ENCODE measurements at regions not wholly inside any gene's neighbourhood (a gene's known extent, or its start where the extent isn't known, plus 50 kb on each side); places are given as distances from the start of the nearest gene placed in this dataset.

- TF ChIP-seq SCRT1 (tag by site-specific recombination; IDR thresholded peaks at IDR 0.05; ENCODE audit: borderline replicate concordance): no peak
- no peak for TF ChIP-seq ZNF350 (tag by site-specific recombination; IDR thresholded peaks at IDR 0.05)
- TF ChIP-seq, protein P1, sequence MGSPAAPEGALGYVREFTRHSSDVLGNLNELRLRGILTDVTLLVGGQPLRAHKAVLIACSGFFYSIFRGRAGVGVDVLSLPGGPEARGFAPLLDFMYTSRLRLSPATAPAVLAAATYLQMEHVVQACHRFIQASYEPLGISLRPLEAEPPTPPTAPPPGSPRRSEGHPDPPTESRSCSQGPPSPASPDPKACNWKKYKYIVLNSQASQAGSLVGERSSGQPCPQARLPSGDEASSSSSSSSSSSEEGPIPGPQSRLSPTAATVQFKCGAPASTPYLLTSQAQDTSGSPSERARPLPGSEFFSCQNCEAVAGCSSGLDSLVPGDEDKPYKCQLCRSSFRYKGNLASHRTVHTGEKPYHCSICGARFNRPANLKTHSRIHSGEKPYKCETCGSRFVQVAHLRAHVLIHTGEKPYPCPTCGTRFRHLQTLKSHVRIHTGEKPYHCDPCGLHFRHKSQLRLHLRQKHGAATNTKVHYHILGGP (tag by site-specific recombination; IDR thresholded peaks at IDR 0.05): no peak
- TF ChIP-seq ZNF692 (tag by site-specific recombination; IDR thresholded peaks at IDR 0.05): no peak
- TF ChIP-seq CTCF (tag by site-specific recombination; IDR thresholded peaks at IDR 0.05): no peak
- TF ChIP-seq ZNF37A (tag by site-specific recombination; IDR thresholded peaks at IDR 0.05): no peak
- TF ChIP-seq ZNF48 (tag by site-specific recombination; IDR thresholded peaks at IDR 0.05): no peak
- no peak for TF ChIP-seq YY1 (tag by site-specific recombination; IDR thresholded peaks at IDR 0.05)
- TF ChIP-seq ZNF23 (tag by site-specific recombination; IDR thresholded peaks at IDR 0.05; ENCODE audit: borderline replicate concordance): no peak
- no peak for TF ChIP-seq ZSCAN16 (tag by site-specific recombination; IDR thresholded peaks at IDR 0.05)
- no peak for TF ChIP-seq ZNF24 (tag by site-specific recombination; IDR thresholded peaks at IDR 0.05)
- no peak for TF ChIP-seq FEZF1 (tag by site-specific recombination; IDR thresholded peaks at IDR 0.05)
- TF ChIP-seq, protein P2, sequence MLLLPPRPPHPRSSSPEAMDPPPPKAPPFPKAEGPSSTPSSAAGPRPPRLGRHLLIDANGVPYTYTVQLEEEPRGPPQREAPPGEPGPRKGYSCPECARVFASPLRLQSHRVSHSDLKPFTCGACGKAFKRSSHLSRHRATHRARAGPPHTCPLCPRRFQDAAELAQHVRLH (tag by site-specific recombination; IDR thresholded peaks at IDR 0.05): no peak
These were observed 323.0 kb downstream of the HS3ST1 start for GRCh38 chr4:11105715-11106114.
